OCI-LY3 (cell line): ENCODE measurements at regions not wholly inside any gene's neighbourhood (a gene's known extent, or its start where the extent isn't known, plus 50 kb on each side); places are given as distances from the start of the nearest gene placed in this dataset.
"Not testable (repeated sequence)": the region's sequence is repeated elsewhere in the genome, so short reads cannot be mapped to it uniquely, and the experiment has no call there.

ENCODE experiments used
- H2AFZ ChIP-seq: fragments of 200-600, 300-600 bp; shearing (Covaris generic); 2 replicates; pipeline ENCODE4 v1.6.0; 2014; ENCODE audit warnings: antibody characterized with exemption, low read depth, low read length
- H3K27ac ChIP-seq: fragments of 200-600, 300-600 bp; sonication (generic); 2 replicates; pipeline ENCODE4 v1.5.1; 2014; ENCODE audit warnings: mild to moderate bottlenecking, low read length, moderate library complexity, mixed read lengths
- H3K27me3 ChIP-seq: fragments of 200-600, 300-600 bp; sonication (generic); 2 replicates; pipeline ENCODE4 v1.6.1; 2014; ENCODE audit warnings: low read depth, low read length, mixed read lengths
- H3K36me3 ChIP-seq: fragments of 200-600, 300-600 bp; sonication (generic); replicated peaks from 2 replicates; pipeline ENCODE3; 2014; ENCODE audit warnings: low read depth, low read length, mixed read lengths
- H3K4me1 ChIP-seq: fragments of 300-600, 200-600 bp; sonication (generic); 2 replicates; pipeline ENCODE4 v1.6.1; 2014; ENCODE audit warnings: low read length, mixed read lengths
- H3K4me2 ChIP-seq: fragments of 200-600, 300-600 bp; sonication (generic); 2 replicates; pipeline ENCODE4 v1.6.1; 2014; ENCODE audit warnings: low read length, mixed read lengths
- H3K4me3 ChIP-seq: fragments of 300-600, 200-600 bp; sonication (generic); 2 replicates; pipeline ENCODE4 v1.5.1; 2014; ENCODE audit warnings: antibody characterized with exemption, mild to moderate bottlenecking, low read length, moderate library complexity
- H3K79me2 ChIP-seq: fragments of 300-600, 200-600 bp; shearing (Covaris generic); 2 replicates; pipeline ENCODE4 v1.6.1; 2014; ENCODE audit warnings: mild to moderate bottlenecking, low read length, mixed read lengths
- H3K9ac ChIP-seq: fragments of 300-600, 200-600 bp; shearing (Covaris generic); 2 replicates; pipeline ENCODE4 v1.6.0; 2014; ENCODE audit warnings: mild to moderate bottlenecking, low read length, moderate library complexity
- H3K9me3 ChIP-seq: fragments of 200-600, 300-600 bp; shearing (Covaris generic); 2 replicates; pipeline ENCODE4 v1.6.1; 2014; ENCODE audit warnings: low read length, mixed read lengths; ENCODE audit not compliant: insufficient read depth
- H4K20me1 ChIP-seq: fragments of 200-600, 300-600 bp; sonication (generic); 2 replicates; pipeline ENCODE4 v1.6.1; 2016; ENCODE audit warnings: low read length, mixed read lengths; ENCODE audit not compliant: insufficient read depth
- CTCF ChIP-seq: fragments of 200-600, 300-600 bp; sonication (generic); IDR thresholded peaks from 2 replicates; pipeline ENCODE4 v1.5.1; 2014; ENCODE audit warnings: antibody characterized with exemption, low read length, low read depth
- EZH2phosphoT487 ChIP-seq: fragments of 200-600 bp; shearing (Covaris generic); IDR thresholded peaks from 2 replicates; pipeline ENCODE4 v1.6.1; 2018; ENCODE audit warnings: antibody characterized with exemption, mixed run types, low read depth

DNA sequence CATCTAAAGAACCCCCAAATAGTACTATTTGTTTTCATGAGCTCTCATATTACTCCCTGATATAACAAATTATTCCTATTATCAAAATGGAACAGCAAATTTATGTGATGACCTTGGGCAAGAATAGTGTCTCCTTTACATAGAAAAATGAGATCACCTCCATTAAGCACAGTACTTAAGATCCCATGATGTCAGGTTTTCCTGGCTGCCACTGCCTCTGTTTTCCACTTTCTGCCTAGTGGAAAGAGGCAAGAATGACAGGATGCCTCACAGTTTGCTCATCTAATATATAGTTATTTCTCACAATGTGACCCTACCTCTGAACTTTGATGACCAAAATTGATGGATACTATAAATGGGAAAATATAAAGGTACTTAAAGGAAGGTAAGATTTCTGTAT, 260.1 kb upstream of the SGK1 start:
- Histone ChIP-seq H3K79me2 (no peaks in the 10 kb centered on the region), H3K36me3 (no peaks in the 10 kb centered on the region), H3K9me3 (no peaks in the 10 kb centered on the region), H3K27me3 (no peaks in the 10 kb centered on the region), H3K4me3 (no peak overlapping the region), H4K20me1 (no peaks in the 10 kb centered on the region), H3K4me1 (no peaks in the 10 kb centered on the region), H3K27ac (no peak overlapping the region), H3K9ac (no peak overlapping the region), H3K4me2 (no peak overlapping the region), H2AFZ (no peak overlapping the region)
- TF ChIP-seq CTCF = no peak

- H4K20me1 ChIP-seq = no peaks in the 10 kb centered on the region
These were observed 257.3 kb upstream of the SGK1 start for GRCh38 chr6:134575221-134575620.

DNA sequence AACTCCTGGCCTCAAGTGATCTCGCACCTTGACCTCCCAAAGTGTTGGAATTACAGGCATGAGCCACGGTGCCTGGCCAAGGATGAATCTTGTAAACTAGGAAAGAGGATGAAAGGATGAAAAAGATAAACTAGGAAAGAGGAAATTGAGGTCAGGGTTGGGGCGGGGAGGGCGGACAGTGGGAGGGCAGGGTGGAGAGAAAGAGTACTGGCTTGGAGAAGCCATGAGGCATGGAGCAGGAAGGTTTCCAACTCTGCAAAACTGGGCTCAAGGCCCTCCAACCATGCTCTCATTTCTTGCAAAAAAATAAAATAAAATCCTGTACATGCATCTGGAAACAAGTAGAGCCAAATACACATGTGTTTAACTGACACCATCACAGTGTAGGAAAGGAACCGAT, 256.6 kb upstream of the SGK1 start:
- H3K9me3 ChIP-seq = no peaks in the 10 kb centered on the region
- no peak overlapping the region for H2AFZ ChIP-seq
- no peak overlapping the region for H3K4me3 ChIP-seq
- H3K27ac ChIP-seq = no peak overlapping the region
- TF ChIP-seq CTCF (no peak), EZH2phosphoT487 (no peak)
- no peak overlapping the region for H3K9ac ChIP-seq
- no peaks in the 10 kb centered on the region for H3K79me2 ChIP-seq
- H3K4me2 ChIP-seq = no peak overlapping the region
- H4K20me1 ChIP-seq = no peaks in the 10 kb centered on the region
- no peaks in the 10 kb centered on the region for H3K27me3 ChIP-seq
- H3K36me3 ChIP-seq = no peaks in the 10 kb centered on the region
- peaks cover 8% of the 10 kb centered on the region for H3K4me1 ChIP-seq

More at GRCh38 chr6:134575221-134575620, 257.3 kb upstream of the SGK1 start:
- no peak overlapping the region for H3K4me3 ChIP-seq
- H3K4me2 ChIP-seq = no peak overlapping the region
- no peak overlapping the region for H3K27ac ChIP-seq
- H2AFZ ChIP-seq = no peak overlapping the region
- H3K27me3 ChIP-seq = no peaks in the 10 kb centered on the region
- peaks cover under 1% of the 10 kb centered on the region for H3K4me1 ChIP-seq
- H3K9ac ChIP-seq = no peak overlapping the region
- no peak for TF ChIP-seq CTCF
- no peak for TF ChIP-seq EZH2phosphoT487
- H3K79me2 ChIP-seq = no peaks in the 10 kb centered on the region
- no peaks in the 10 kb centered on the region for H3K36me3 ChIP-seq
- H3K9me3 ChIP-seq = no peaks in the 10 kb centered on the region

DNA sequence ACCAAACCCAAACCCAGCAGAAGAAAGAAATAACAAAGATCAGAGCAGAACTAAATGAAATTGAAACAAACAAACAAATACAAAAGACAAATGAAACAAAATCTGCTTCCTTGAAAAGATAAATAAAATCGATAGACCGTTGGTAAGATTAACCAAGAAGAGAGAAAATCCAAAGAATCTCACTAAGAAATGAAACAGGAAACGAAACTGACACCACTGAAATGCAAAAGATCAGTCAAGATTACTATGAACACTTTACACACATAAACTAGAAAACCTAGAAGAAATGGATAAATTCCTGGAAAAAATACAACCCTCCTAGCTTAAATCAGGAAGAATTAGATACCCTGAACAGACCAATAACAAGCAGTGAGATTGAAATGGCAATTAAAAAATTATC, 252.1 kb upstream of the SGK1 start:
- not testable (repeated sequence) for H3K27me3 ChIP-seq, H3K4me1 ChIP-seq, H3K79me2 ChIP-seq, H3K9me3 ChIP-seq, H3K27ac ChIP-seq, H2AFZ ChIP-seq, H4K20me1 ChIP-seq, H3K4me3 ChIP-seq, H3K9ac ChIP-seq, H3K36me3 ChIP-seq
- H3K4me2 ChIP-seq = peak overlapping the region; percentile 27; the same call in 1 of the 2 replicates

GRCh38 chr6:134564705-134565104, 246.8 kb upstream of the SGK1 start:
- TF ChIP-seq CTCF (no peak), EZH2phosphoT487 (no peak)
- no peaks in the 10 kb centered on the region for H4K20me1 ChIP-seq
- peaks cover 2% of the 10 kb centered on the region for H3K4me1 ChIP-seq
- no peaks in the 10 kb centered on the region for H3K36me3 ChIP-seq
- H3K27ac ChIP-seq = no peak overlapping the region
- H3K79me2 ChIP-seq = no peaks in the 10 kb centered on the region
- H3K4me3 ChIP-seq = no peak overlapping the region
- H2AFZ ChIP-seq = no peak overlapping the region
- H3K9ac ChIP-seq = no peak overlapping the region
- H3K27me3 ChIP-seq = no peaks in the 10 kb centered on the region
- H3K4me2 ChIP-seq = no peak overlapping the region
- no peaks in the 10 kb centered on the region for H3K9me3 ChIP-seq
